H1 (cell line): ENCODE measurements at regions not wholly inside any gene's neighbourhood (a gene's known extent, or its start where the extent isn't known, plus 50 kb on each side); places are given as distances from the start of the nearest gene placed in this dataset.

Source experiments
- CTCF ChIA-PET: fragments of 300-600 bp; sonication (Branson Sonifier 250); formaldehyde crosslinking; loops from one replicate; lab custom pipeline; 2021; ENCODE audit not compliant: partially characterized antibody; lab: Charles Lee
- POLR2A ChIA-PET: fragments of 300-600 bp; sonication (Branson Sonifier 250); formaldehyde crosslinking; loops from one replicate; lab custom pipeline; 2021; ENCODE audit warnings: inconsistent platforms; ENCODE audit not compliant: partially characterized antibody; lab: Charles Lee
- DNase-seq, 2 experiments: peaks; one replicate each; pipeline versions ENCODE4 v3.0.0 to v3.0.0-alpha.2; 2010 to 2022; ENCODE audit warnings: low spot score in 2 of 2, low read depth in 1 of 2, mixed read lengths in 1 of 2
- FAIRE-seq: peaks from 2 replicates; lab custom pipeline; 2011; peaks lifted over from hg19 to GRCh38; lab: Jason Lieb, UNC
- H2AFZ ChIP-seq: 2 replicates; pipeline ENCODE4 v1.8.1; 2012; ENCODE audit warnings: low read length, inconsistent platforms
- H2AK5ac ChIP-seq: 2 replicates; pipeline ENCODE4 v1.6.1; 2013; ENCODE audit warnings: low read depth, low read length
- H2BK120ac ChIP-seq: replicated peaks from 2 replicates; pipeline ENCODE3; 2013; ENCODE audit warnings: low read depth, low read length, inconsistent platforms
- H2BK12ac ChIP-seq: 2 replicates; pipeline ENCODE4 v1.6.1; 2013; ENCODE audit warnings: low read depth, low read length
- H2BK15ac ChIP-seq: 2 replicates; pipeline ENCODE4 v1.6.1; 2013; ENCODE audit warnings: low read length
- H2BK20ac ChIP-seq: 2 replicates; pipeline ENCODE4 v1.6.1; 2013; ENCODE audit warnings: low read length
- H2BK5ac ChIP-seq: 2 replicates; pipeline ENCODE4 v1.6.1; 2013; ENCODE audit warnings: low read depth, low read length
- H3K14ac ChIP-seq: 2 replicates; pipeline ENCODE4 v1.6.1; 2013; ENCODE audit warnings: inconsistent platforms; ENCODE audit not compliant: insufficient read length
- H3K18ac ChIP-seq: 2 replicates; pipeline ENCODE4 v1.6.1; 2013; ENCODE audit warnings: low read length; ENCODE audit errors: extremely low read depth
- H3K23ac ChIP-seq: 2 replicates; pipeline ENCODE4 v1.6.1; 2013; ENCODE audit warnings: inconsistent platforms; ENCODE audit not compliant: insufficient read length
- H3K23me2 ChIP-seq: 2 replicates; pipeline ENCODE4 v1.6.1; 2013; ENCODE audit warnings: low read depth, low read length
- H3K27ac ChIP-seq: 2 replicates; pipeline ENCODE4 v1.6.1; 2011; ENCODE audit warnings: low read depth, low read length, inconsistent platforms
- H3K27me3 ChIP-seq, 4 experiments: replicated peaks in 1 of 4; 1 replicate in 1 of 4; 2 replicates in 3 of 4; pipeline versions ENCODE4 v1.6.1 to v1.8.1; 2011 to 2013; ENCODE audit warnings: low read length in 3 of 4, mild to moderate bottlenecking in 3 of 4, inconsistent platforms in 2 of 4, mixed read lengths in 2 of 4, moderate library complexity in 1 of 4; ENCODE audit not compliant: control insufficient read depth in 3 of 4, insufficient read depth in 3 of 4; ENCODE audit errors: extremely low read depth in 1 of 4
- H3K36me3 ChIP-seq, 4 experiments: 2 replicates each; pipeline versions ENCODE4 v1.6.1 to v1.8.1; 2011 to 2013; ENCODE audit warnings: mild to moderate bottlenecking in 4 of 4, low read length in 3 of 4, moderate library complexity in 2 of 4, control low read depth in 1 of 4, inconsistent platforms in 1 of 4; ENCODE audit not compliant: insufficient read depth in 4 of 4, control insufficient read depth in 2 of 4
- H3K4ac ChIP-seq: replicated peaks from 2 replicates; pipeline ENCODE3; 2013; ENCODE audit warnings: low read length, low read depth, mixed read lengths, inconsistent platforms; ENCODE audit not compliant: insufficient read length
- H3K4me1 ChIP-seq, 4 experiments: replicated peaks in 1 of 4; 1 replicate in 1 of 4; 2 replicates in 3 of 4; pipeline versions ENCODE4 v1.6.1 to v1.8.1; 2011 to 2013; ENCODE audit warnings: low read length in 3 of 4, inconsistent platforms in 2 of 4, mixed read lengths in 1 of 4; ENCODE audit not compliant: insufficient read depth in 4 of 4, control insufficient read depth in 3 of 4
- H3K4me2 ChIP-seq, 2 experiments: 2 replicates each; pipeline versions ENCODE4 v1.6.1 to v1.8.1; 2011 to 2013; ENCODE audit warnings: low read depth in 2 of 2, low read length in 2 of 2, control low read depth in 1 of 2, inconsistent platforms in 1 of 2, mild to moderate bottlenecking in 1 of 2; ENCODE audit not compliant: insufficient read depth in 1 of 2
- H3K4me3 ChIP-seq, 4 experiments: fragments of 200-600, 300-600 bp in 1 of 4; sonication (generic), shearing (Covaris generic), sonication (Bioruptor Twin) in 1 of 4; 2 replicates each; pipeline versions ENCODE4 v1.5.1 to v1.8.1; 2011 to 2016; ENCODE audit warnings: low read length in 4 of 4, low read depth in 3 of 4, control low read depth in 2 of 4, inconsistent platforms in 2 of 4, mild to moderate bottlenecking in 2 of 4, mixed read lengths in 1 of 4, moderate library complexity in 1 of 4; ENCODE audit not compliant: insufficient read depth in 2 of 4; ENCODE audit errors: extremely low read depth in 1 of 4
- H3K56ac ChIP-seq: replicated peaks from 2 replicates; pipeline ENCODE3; 2013; ENCODE audit warnings: low read depth, mild to moderate bottlenecking, mixed read lengths, low read length, inconsistent platforms; ENCODE audit not compliant: insufficient read length
- H3K79me1 ChIP-seq: 2 replicates; pipeline ENCODE4 v1.6.1; 2013; ENCODE audit warnings: low read depth, low read length, control low read depth
- H3K79me2 ChIP-seq, 2 experiments: 2 replicates each; pipeline versions ENCODE4 v1.6.1 to v1.8.1; 2012 to 2013; ENCODE audit warnings: low read length in 2 of 2, mild to moderate bottlenecking in 2 of 2, inconsistent platforms in 1 of 2; ENCODE audit not compliant: insufficient read depth in 2 of 2, control insufficient read depth in 1 of 2
- H3K9ac ChIP-seq, 4 experiments: replicated peaks in 1 of 4; 1 replicate in 1 of 4; 2 replicates in 3 of 4; pipeline versions ENCODE4 v1.6.1 to v1.8.1; 2011 to 2013; ENCODE audit warnings: low read depth in 3 of 4, low read length in 3 of 4, control low read depth in 2 of 4, mild to moderate bottlenecking in 2 of 4, moderate library complexity in 2 of 4, inconsistent platforms in 1 of 4; ENCODE audit errors: extremely low read depth in 1 of 4
- H3K9me3 ChIP-seq, 2 experiments: 2 replicates each; pipeline versions ENCODE4 v1.6.1 to v1.8.1; 2012 to 2013; ENCODE audit warnings: mild to moderate bottlenecking in 2 of 2, moderate library complexity in 2 of 2, control low read depth in 1 of 2, inconsistent platforms in 1 of 2, low read depth in 1 of 2, low read length in 1 of 2, mixed read lengths in 1 of 2; ENCODE audit not compliant: insufficient read depth in 2 of 2
- H4K20me1 ChIP-seq, 2 experiments: replicated peaks in 1 of 2; 2 replicates each; pipeline versions ENCODE3 to v1.8.1; 2011 to 2013; ENCODE audit warnings: inconsistent platforms in 2 of 2, low read length in 2 of 2, mild to moderate bottlenecking in 1 of 2; ENCODE audit not compliant: insufficient read depth in 2 of 2, control insufficient read depth in 1 of 2
- H4K5ac ChIP-seq: 2 replicates; pipeline ENCODE4 v1.6.1; 2013; ENCODE audit warnings: low read length, low read depth, mixed read lengths, inconsistent platforms; ENCODE audit not compliant: insufficient read length
- H4K8ac ChIP-seq: 2 replicates; pipeline ENCODE4 v1.8.0; 2013; ENCODE audit warnings: mild to moderate bottlenecking, moderate library complexity, low read length, inconsistent platforms; ENCODE audit not compliant: insufficient read depth; ENCODE audit errors: extremely low read depth
- H4K91ac ChIP-seq: replicated peaks from 2 replicates; pipeline ENCODE3; 2013; ENCODE audit warnings: low read length, mixed read lengths, inconsistent platforms; ENCODE audit not compliant: insufficient read length
- ASH2L ChIP-seq: fragments of 200-600, 300-600 bp; sonication (generic); IDR thresholded peaks from one replicate; pipeline ENCODE4 v1.7.1; 2017; ENCODE audit warnings: low read length
- BACH1 ChIP-seq: IDR thresholded peaks from 2 replicates; pipeline ENCODE4 v1.6.1; 2012; ENCODE audit warnings: low read length, improper control_type of control experiment
- CTBP2 ChIP-seq: IDR thresholded peaks from 2 replicates; pipeline ENCODE4 v1.7.0; 2011; ENCODE audit warnings: borderline replicate concordance, mild to moderate bottlenecking, moderate library complexity, mixed read lengths, low read length; ENCODE audit not compliant: insufficient read depth, insufficient read length
- EGR1 ChIP-seq: IDR thresholded peaks from 2 replicates; pipeline ENCODE4 v1.6.1; 2011; ENCODE audit warnings: low read depth, low read length, borderline replicate concordance
- GTF2F1 ChIP-seq: IDR thresholded peaks from 2 replicates; pipeline ENCODE4 v1.6.1; 2012; ENCODE audit warnings: low read depth, low read length, improper control_type of control experiment, borderline replicate concordance
- NRF1 ChIP-seq: IDR thresholded peaks from 2 replicates; pipeline ENCODE4 v1.6.1; 2011; ENCODE audit warnings: mild to moderate bottlenecking, low read depth, low read length, improper control_type of control experiment
- SRF ChIP-seq: IDR thresholded peaks from 2 replicates; pipeline ENCODE4 v1.6.1; 2011; ENCODE audit warnings: mild to moderate bottlenecking, low read depth, low read length, moderate library complexity
- TCF12 ChIP-seq: IDR thresholded peaks from 2 replicates; pipeline ENCODE4 v1.6.1; 2011; ENCODE audit warnings: low read depth, mild to moderate bottlenecking, low read length
- YY1 ChIP-seq: IDR thresholded peaks from 2 replicates; pipeline ENCODE4 v1.6.1; 2011; ENCODE audit warnings: low read depth, mild to moderate bottlenecking, low read length
- ZNF274 ChIP-seq: IDR thresholded peaks from 2 replicates; pipeline ENCODE4 v1.7.0; 2012; ENCODE audit warnings: low read length, borderline replicate concordance; ENCODE audit errors: extremely low read depth
- WGBS, 2 experiments: shearing (Covaris generic) in 1 of 2; methylation state at CpG; one replicate each; pipeline versions ENCODE4 v1.1.6 to v1.1.7; 2013 to 2015; ENCODE audit warnings: low lambda C conversion rate in 2 of 2, mixed read lengths in 2 of 2, inconsistent platforms in 1 of 2, low coverage in 1 of 2, missing lambda C conversion rate in 1 of 2; ENCODE audit not compliant: insufficient replicate concordance in 2 of 2, insufficient coverage in 1 of 2, insufficient read length in 1 of 2; ENCODE audit errors: extremely low coverage in 1 of 2, missing lambda C conversion rate in 1 of 2; 5-methylcytosine and 5-hydroxymethylcytosine counted together
- TF ChIP-seq, protein P1 (sequence below): IDR thresholded peaks from 2 replicates; pipeline ENCODE4 v1.6.1; 2012; ENCODE audit warnings: inconsistent platforms

DNA sequence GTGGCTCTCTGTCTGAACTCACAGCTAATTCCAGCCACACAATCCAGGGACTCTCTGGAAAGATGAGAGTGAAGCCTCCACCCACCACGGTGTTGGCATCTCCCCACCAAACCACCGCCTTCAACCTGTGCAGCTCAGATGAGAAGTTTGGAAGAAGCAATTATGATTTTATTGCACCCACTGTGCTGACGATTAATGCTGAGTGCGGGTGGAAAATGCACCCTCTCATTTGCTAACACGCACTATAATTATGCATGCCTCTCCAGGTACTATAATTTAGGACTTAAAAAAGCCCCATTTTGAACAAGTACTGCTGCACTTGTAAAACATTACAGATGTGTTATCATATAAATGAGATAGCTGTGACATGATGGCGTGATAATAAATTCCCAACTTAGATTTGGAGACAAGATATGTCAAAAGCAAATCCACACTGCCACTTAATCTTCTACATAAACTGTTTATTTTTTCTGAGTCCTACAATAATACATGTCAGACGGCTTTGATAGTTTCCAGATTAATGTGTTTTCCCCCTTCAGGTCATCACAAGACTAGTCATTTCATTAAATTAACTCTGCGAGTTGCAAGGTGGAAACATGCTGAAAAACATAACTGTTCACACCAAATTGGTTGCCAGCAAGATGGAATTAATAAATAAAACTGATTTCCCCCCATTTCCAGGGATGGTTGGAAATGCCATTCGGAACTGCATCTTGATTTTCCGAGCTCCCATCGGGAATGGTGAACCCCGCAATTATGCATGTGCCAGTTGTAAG lies 466.5 kb upstream of the MAF start:
- no peak overlapping the region for H2BK12ac ChIP-seq
- H3K9ac ChIP-seq: no peak overlapping the region
- no peaks in the 10 kb centered on the region for H3K79me1 ChIP-seq
- ChIA-PET CTCF (interaction anchor here (1.3 to 2.5 kb wide), 3 partner anchors 14 to 26 kb away, joined by 3 to 11 read pairs (median 5); no protein-coding TSS in a partner anchor), POLR2A (no interaction called here)
- no peak overlapping the region for H3K23ac ChIP-seq
- WGBS, 2 experiments: 89% methylated on average over 12 of the region's 12 CpGs; no CpG with 5 or more reads in 1 of the 2 experiments
- H3K36me3 ChIP-seq: no peaks in the 10 kb centered on the region
- no peak overlapping the region; the same call in 1 of the 2 replicates for H4K8ac ChIP-seq
- H3K23me2 ChIP-seq: no peaks in the 10 kb centered on the region
- no peak overlapping the region for H3K4me2 ChIP-seq
- no peak overlapping the region for H3K27ac ChIP-seq
- H4K5ac ChIP-seq: no peak overlapping the region
- FAIRE-seq: no peak
- no peaks in the 10 kb centered on the region for H3K79me2 ChIP-seq
- H2BK20ac ChIP-seq: no peak overlapping the region
- H3K18ac ChIP-seq: no peak overlapping the region
- H3K4me1 ChIP-seq: peaks cover 0 to 4% (median 0%) of the 10 kb centered on the region in 4 experiments; a peak in 3 of 7 replicates
- no peak overlapping the region for H3K56ac ChIP-seq
- H3K4me3 ChIP-seq: no peak overlapping the region
- no peak overlapping the region for H2BK15ac ChIP-seq
- H2AK5ac ChIP-seq: no peak overlapping the region
- H2BK5ac ChIP-seq: no peak overlapping the region
- H3K27me3 ChIP-seq: no peaks in the 10 kb centered on the region
- no peak overlapping the region for H4K91ac ChIP-seq
- H3K9me3 ChIP-seq: peaks cover 0 to 3% of the 10 kb centered on the region in 2 experiments; a peak in 1 of 4 replicates
- H2BK120ac ChIP-seq: no peak overlapping the region
- no peak overlapping the region for H3K4ac ChIP-seq
- no peak overlapping the region for H2AFZ ChIP-seq
- H3K14ac ChIP-seq: no peak overlapping the region
- no peak for DNase-seq
- no peaks in the 10 kb centered on the region for H4K20me1 ChIP-seq
- no peak for TF ChIP-seq ZNF274
- no peak for TF ChIP-seq ASH2L
- TF ChIP-seq YY1: no peak
- no peak for TF ChIP-seq GTF2F1
- no peak for TF ChIP-seq BACH1
- TF ChIP-seq, protein P1, sequence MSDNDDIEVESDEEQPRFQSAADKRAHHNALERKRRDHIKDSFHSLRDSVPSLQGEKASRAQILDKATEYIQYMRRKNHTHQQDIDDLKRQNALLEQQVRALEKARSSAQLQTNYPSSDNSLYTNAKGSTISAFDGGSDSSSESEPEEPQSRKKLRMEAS: no peak
- no peak for TF ChIP-seq EGR1
- TF ChIP-seq CTBP2: no peak
- no peak for TF ChIP-seq TCF12
- no peak for TF ChIP-seq SRF
- TF ChIP-seq NRF1: no peak
